Transverse colon (tissue), 3 donors: ENCODE measurements at regions not wholly inside any gene's neighbourhood (a gene's known extent, or its start where the extent isn't known, plus 50 kb on each side); places are given as distances from the start of the nearest gene placed in this dataset.

ENCODE experiments used
- CTCF ChIP-seq, 5 experiments: fragments of 200-600 bp in 3 of 5; fragments of 450-650 bp in 2 of 5; sonication (generic) in 3 of 5; IDR thresholded peaks; 1 replicate in 2 of 5; 2 replicates in 3 of 5; pipeline ENCODE4 v1.5.1; 2016 to 2017; ENCODE audit warnings: antibody characterized with exemption in 5 of 5, inconsistent platforms in 3 of 5, mild to moderate bottlenecking in 2 of 5, moderate library complexity in 1 of 5
- POLR2A ChIP-seq: fragments of 450-650 bp; IDR thresholded peaks from one replicate; pipeline ENCODE4 v1.6.1; 2016; ENCODE audit warnings: antibody characterized with exemption, mild to moderate bottlenecking, moderate library complexity

GRCh38 chr16:50422926-50423325 is 54.1 kb upstream of the BRD7 start:
- TF ChIP-seq CTCF (IDR thresholded peaks at IDR 0.05) (no peak), POLR2A (no peak)
